Activated CD8-positive, alpha-beta T cell treated with anti-CD3 and anti-CD28 coated beads for 36 hours (primary cell): ENCODE measurements at regions not wholly inside any gene's neighbourhood (a gene's known extent, or its start where the extent isn't known, plus 50 kb on each side); places are given as distances from the start of the nearest gene placed in this dataset.

ENCODE experiments used
- ATAC-seq: fragments of 200-7000 bp; cut with Tn5 transposase; one replicate; pipeline ENCODE4 v1.10.0; 2021; ENCODE audit warnings: mild to moderate bottlenecking, moderate library complexity
- CTCF ChIA-PET: fragments of 350-600 bp; sonication (Branson Sonifier 250); formaldehyde crosslinking; loops from one replicate; lab custom pipeline; 2021; ENCODE audit warnings: antibody characterized with exemption; lab: Charles Lee
- POLR2A ChIA-PET: fragments of 350-600 bp; sonication (Branson Sonifier 250); formaldehyde crosslinking; loops from one replicate; lab custom pipeline; 2021; ENCODE audit warnings: antibody characterized with exemption; lab: Charles Lee
- DNase-seq: peaks from one replicate; pipeline ENCODE4 v3.0.0-alpha.2; 2020
- H3K27ac Mint-ChIP-seq: one replicate; pipeline ENCODE4 v1.8.0; 2021; ENCODE audit warnings: mild to moderate bottlenecking, mixed read lengths
- H3K27me3 Mint-ChIP-seq: one replicate; pipeline ENCODE4 v1.8.0; 2021; ENCODE audit warnings: mixed read lengths
- H3K36me3 Mint-ChIP-seq: one replicate; pipeline ENCODE4 v1.8.0; 2021; ENCODE audit warnings: low read depth, mixed read lengths
- H3K4me1 Mint-ChIP-seq: one replicate; pipeline ENCODE4 v1.8.0; 2021; ENCODE audit warnings: low read depth, mixed read lengths
- H3K4me3 Mint-ChIP-seq: one replicate; pipeline ENCODE4 v1.8.0; 2021; ENCODE audit warnings: mild to moderate bottlenecking, moderate library complexity, mixed read lengths
- H3K9me3 Mint-ChIP-seq: one replicate; pipeline ENCODE4 v1.8.0; 2021; ENCODE audit warnings: mixed read lengths
- CTCF ChIP-seq: fragments of 200-600 bp; IDR thresholded peaks from one replicate; pipeline ENCODE4 v1.8.0; 2022; ENCODE audit warnings: antibody characterized with exemption, mild to moderate bottlenecking
- intact Hi-C: fragments of 100-400 bp; cut with micrococcal nuclease; formaldehyde crosslinking; loops from one replicate; pipeline ENCODE4 v1.10.0; 2022

- Mint-ChIP-seq H3K27ac (no peak overlapping the region), H3K27me3 (no peaks in the 10 kb centered on the region), H3K36me3 (no peaks in the 10 kb centered on the region), H3K4me1 (no peaks in the 10 kb centered on the region), H3K4me3 (no peak overlapping the region), H3K9me3 (peaks cover 10% of the 10 kb centered on the region)
- TF ChIP-seq CTCF = no peak
- intact Hi-C loops = no loop called here
- ATAC-seq = no peak
- no peak for DNase-seq
- ChIA-PET CTCF (no interaction called here), POLR2A (no interaction called here)
Observed at GRCh38 chr3:74546426-74546825, 68.0 kb downstream of the CNTN3 start.

- H3K4me3 Mint-ChIP-seq = no peak overlapping the region
- ChIA-PET POLR2A (no interaction called here), CTCF (no interaction called here)
- no peak for TF ChIP-seq CTCF
- ATAC-seq = no peak
- H3K27me3 Mint-ChIP-seq = no peaks in the 10 kb centered on the region
- intact Hi-C loops = no loop called here
- DNase-seq = no peak
- no peak overlapping the region for H3K27ac Mint-ChIP-seq
- H3K4me1 Mint-ChIP-seq = no peaks in the 10 kb centered on the region
- H3K9me3 Mint-ChIP-seq = peaks cover 4% of the 10 kb centered on the region
- no peaks in the 10 kb centered on the region for H3K36me3 Mint-ChIP-seq
Observed at GRCh38 chr3:74542441-74542840, 72.0 kb downstream of the CNTN3 start.

GRCh38 chr3:74539876-74540275 lies 74.6 kb downstream of the CNTN3 start:
- DNase-seq = no peak
- ChIA-PET POLR2A (no interaction called here), CTCF (no interaction called here)
- H3K27me3 Mint-ChIP-seq = no peaks in the 10 kb centered on the region
- ATAC-seq = no peak
- H3K4me3 Mint-ChIP-seq = no peak overlapping the region
- intact Hi-C loops = no loop called here
- peaks cover 9% of the 10 kb centered on the region for H3K9me3 Mint-ChIP-seq
- no peak for TF ChIP-seq CTCF
- H3K36me3 Mint-ChIP-seq = no peaks in the 10 kb centered on the region
- H3K27ac Mint-ChIP-seq = no peak overlapping the region
- no peaks in the 10 kb centered on the region for H3K4me1 Mint-ChIP-seq

- no peaks in the 10 kb centered on the region for H3K27me3 Mint-ChIP-seq
- CTCF ChIA-PET = no interaction called here
- intact Hi-C loops = no loop called here
- no peaks in the 10 kb centered on the region for H3K36me3 Mint-ChIP-seq
- no peak overlapping the region for H3K27ac Mint-ChIP-seq
- no peaks in the 10 kb centered on the region for H3K4me1 Mint-ChIP-seq
- peaks cover 8% of the 10 kb centered on the region for H3K9me3 Mint-ChIP-seq
- TF ChIP-seq CTCF = no peak
- no peak for DNase-seq
- H3K4me3 Mint-ChIP-seq = no peak overlapping the region
- no peak for ATAC-seq
- POLR2A ChIA-PET = no interaction called here
Observed at GRCh38 chr3:74538669-74539068, 75.8 kb downstream of the CNTN3 start.

- DNase-seq = no peak
- no peak overlapping the region for H3K27ac Mint-ChIP-seq
- TF ChIP-seq CTCF = no peak
- POLR2A ChIA-PET = no interaction called here
- ATAC-seq = no peak
- CTCF ChIA-PET = no interaction called here
- H3K4me3 Mint-ChIP-seq = no peak overlapping the region
- intact Hi-C loops = no loop called here
- no peaks in the 10 kb centered on the region for H3K36me3 Mint-ChIP-seq
- H3K4me1 Mint-ChIP-seq = no peaks in the 10 kb centered on the region
- peaks cover 8% of the 10 kb centered on the region for H3K9me3 Mint-ChIP-seq
- no peaks in the 10 kb centered on the region for H3K27me3 Mint-ChIP-seq
Observed at GRCh38 chr3:74537857-74538256, 76.6 kb downstream of the CNTN3 start.
